HG03432 (cell line): ENCODE measurements at regions not wholly inside any gene's neighbourhood (a gene's known extent, or its start where the extent isn't known, plus 50 kb on each side); places are given as distances from the start of the nearest gene placed in this dataset.

Experiments
- ATAC-seq: cut with Tn5 transposase; IDR thresholded peaks from one replicate; pipeline ENCODE4 v1.9.1; 2021; ENCODE audit warnings: mild to moderate bottlenecking, moderate library complexity; ENCODE audit not compliant: unreplicated experiment

GRCh38 chr10:131762789-131763696 is 137.8 kb upstream of the PPP2R2D start:
- ATAC-seq: no peak

- no peak for ATAC-seq
Measured at GRCh38 chr10:131764929-131765328, 135.9 kb upstream of the PPP2R2D start.

- ATAC-seq: no peak
Measured at GRCh38 chr10:131766096-131766495, 134.7 kb upstream of the PPP2R2D start.

- ATAC-seq: no peak
Measured at GRCh38 chr10:131767716-131768115, 133.1 kb upstream of the PPP2R2D start.

- no peak for ATAC-seq
Measured at GRCh38 chr10:131769571-131770410, 131.0 kb upstream of the PPP2R2D start.

- ATAC-seq: no peak
Measured at GRCh38 chr10:131770946-131771633, 129.7 kb upstream of the PPP2R2D start.

- ATAC-seq: no peak
Measured at GRCh38 chr10:131771634-131772358, 129.0 kb upstream of the PPP2R2D start.

- ATAC-seq: no peak
Measured at GRCh38 chr10:131772441-131772840, 128.4 kb upstream of the PPP2R2D start.

- no peak for ATAC-seq
Measured at GRCh38 chr10:131773370-131774343, 127.2 kb upstream of the PPP2R2D start.

GRCh38 chr10:131774681-131775085 is 126.1 kb upstream of the PPP2R2D start:
- no peak for ATAC-seq

GRCh38 chr10:131775433-131775832 is 125.4 kb upstream of the PPP2R2D start:
- no peak for ATAC-seq

- ATAC-seq: no peak
Measured at GRCh38 chr10:131775833-131776232, 125.0 kb upstream of the PPP2R2D start.

GRCh38 chr10:131776496-131776895 is 124.3 kb upstream of the PPP2R2D start:
- ATAC-seq: no peak

GRCh38 chr10:131777162-131777561 is 123.6 kb upstream of the PPP2R2D start:
- ATAC-seq: no peak

- no peak for ATAC-seq
Measured at GRCh38 chr10:131777921-131778320, 122.9 kb upstream of the PPP2R2D start.

- no peak for ATAC-seq
Measured at GRCh38 chr10:131778385-131778784, 122.4 kb upstream of the PPP2R2D start.

- ATAC-seq: no peak
Measured at GRCh38 chr10:131778842-131779241, 122.0 kb upstream of the PPP2R2D start.

- no peak for ATAC-seq
Measured at GRCh38 chr10:131779661-131780394, 121.0 kb upstream of the PPP2R2D start.

GRCh38 chr10:131781076-131781475 is 119.7 kb upstream of the PPP2R2D start:
- no peak for ATAC-seq
